HG03558 (cell line): ENCODE measurements at regions not wholly inside any gene's neighbourhood (a gene's known extent, or its start where the extent isn't known, plus 50 kb on each side); places are given as distances from the start of the nearest gene placed in this dataset.
"Not testable (repeated sequence)": the region's sequence is repeated elsewhere in the genome, so short reads cannot be mapped to it uniquely, and the experiment has no call there.

ENCODE experiments used
- ATAC-seq: cut with Tn5 transposase; IDR thresholded peaks from one replicate; pipeline ENCODE4 v1.9.1; 2021; ENCODE audit warnings: moderate number of reproducible peaks; ENCODE audit not compliant: unreplicated experiment; ENCODE audit errors: extremely low read depth

GRCh38 chr4:130808492-130808891, 1712.5 kb downstream of the C4orf33 start:
- ATAC-seq: no peak

- ATAC-seq: no peak
Observed at GRCh38 chr4:130812117-130812765, 1716.3 kb downstream of the C4orf33 start.

GRCh38 chr4:130814896-130815295, 1718.9 kb downstream of the C4orf33 start:
- no peak for ATAC-seq

- ATAC-seq: no peak
Observed at GRCh38 chr4:130820448-130820847, 1724.5 kb downstream of the C4orf33 start.

- ATAC-seq: no peak
Observed at GRCh38 chr4:130825284-130825683, 1729.3 kb downstream of the C4orf33 start.

GRCh38 chr4:130850019-130850524, 1754.1 kb downstream of the C4orf33 start:
- no peak for ATAC-seq

- ATAC-seq: no peak
Observed at GRCh38 chr4:130851107-130851506, 1755.2 kb downstream of the C4orf33 start.

GRCh38 chr4:130851932-130852331, 1756.0 kb downstream of the C4orf33 start:
- ATAC-seq: no peak

GRCh38 chr4:130855533-130855932, 1759.6 kb downstream of the C4orf33 start:
- ATAC-seq: no peak

GRCh38 chr4:130859991-130860390, 1764.0 kb downstream of the C4orf33 start:
- no peak for ATAC-seq

- ATAC-seq: no peak
Observed at GRCh38 chr4:130896920-130897319, 1801.0 kb downstream of the C4orf33 start.

GRCh38 chr4:130901321-130901720, 1805.4 kb downstream of the C4orf33 start:
- no peak for ATAC-seq

- no peak for ATAC-seq
Observed at GRCh38 chr4:130922955-130923354, 1827.0 kb downstream of the C4orf33 start.

- ATAC-seq: no peak
Observed at GRCh38 chr4:130955520-130955919, 1859.6 kb downstream of the C4orf33 start.

GRCh38 chr4:130985371-130985770, 1889.4 kb downstream of the C4orf33 start:
- no peak for ATAC-seq

GRCh38 chr4:130995988-130996387, 1900.0 kb downstream of the C4orf33 start:
- no peak for ATAC-seq

GRCh38 chr4:131001371-131001770, 1905.4 kb downstream of the C4orf33 start:
- no peak for ATAC-seq

- ATAC-seq: no peak
Observed at GRCh38 chr4:131002132-131002531, 1906.2 kb downstream of the C4orf33 start.

- no peak for ATAC-seq
Observed at GRCh38 chr4:131006388-131006787, 1910.4 kb downstream of the C4orf33 start.

GRCh38 chr4:131011961-131012360, 1916.0 kb downstream of the C4orf33 start:
- not testable (repeated sequence) for ATAC-seq

- ATAC-seq: no peak
Observed at GRCh38 chr4:131013226-131013625, 1917.3 kb downstream of the C4orf33 start.

GRCh38 chr4:131026771-131027170, 1930.8 kb downstream of the C4orf33 start:
- no peak for ATAC-seq
